GM13976 (cell line): ENCODE measurements at regions not wholly inside any gene's neighbourhood (a gene's known extent, or its start where the extent isn't known, plus 50 kb on each side); places are given as distances from the start of the nearest gene placed in this dataset.

Experiments
- DNase-seq: peaks from one replicate; pipeline ENCODE4 v3.0.0; 2012; ENCODE audit warnings: low spot score
- CTCF ChIP-seq: IDR thresholded peaks from 2 replicates; pipeline ENCODE4 v1.5.1; 2012; ENCODE audit warnings: borderline replicate concordance, mild to moderate bottlenecking; ENCODE audit not compliant: insufficient read depth; ENCODE audit errors: extremely low read depth, missing control alignments, control extremely low read depth
- in situ Hi-C: fragments of 300-500 bp; cut with MboI; formaldehyde crosslinking; loops from one replicate; pipeline ENCODE4 v1.12.0; 2022; ENCODE audit warnings: low sequenced_read_pairs, mixed read lengths, inconsistent platforms; ENCODE audit not compliant: unreplicated experiment

GRCh38 chr2:220276741-220277444 lies 649.5 kb downstream of the SLC4A3 start:
- in situ Hi-C loops, result no loop called here
- no peak for DNase-seq
- no peak for TF ChIP-seq CTCF

- TF ChIP-seq CTCF, result no peak
- in situ Hi-C loops, result no loop called here
- DNase-seq, result no peak
Measured at GRCh38 chr2:220277445-220277975, 650.1 kb downstream of the SLC4A3 start.

DNA sequence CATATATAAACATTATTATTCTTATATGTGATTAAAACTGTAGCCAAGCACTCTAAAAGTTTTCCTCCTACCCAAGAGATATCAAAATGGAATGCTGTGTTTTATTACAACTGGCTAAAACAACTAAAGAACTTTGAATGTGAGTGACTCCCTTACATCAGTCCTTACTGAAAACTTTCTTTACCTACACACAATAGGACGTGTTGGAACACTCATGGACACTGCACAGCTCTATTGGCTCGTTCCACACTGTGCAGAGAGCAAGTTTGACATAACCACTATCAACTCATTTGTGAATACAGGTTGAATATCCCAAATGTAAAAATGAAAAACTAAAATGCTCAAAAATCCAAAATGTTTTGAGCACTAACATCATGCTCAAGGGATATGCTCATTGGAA lies 650.6 kb downstream of the SLC4A3 start:
- TF ChIP-seq CTCF, result no peak
- in situ Hi-C loops, result no loop called here
- DNase-seq, result no peak

DNA sequence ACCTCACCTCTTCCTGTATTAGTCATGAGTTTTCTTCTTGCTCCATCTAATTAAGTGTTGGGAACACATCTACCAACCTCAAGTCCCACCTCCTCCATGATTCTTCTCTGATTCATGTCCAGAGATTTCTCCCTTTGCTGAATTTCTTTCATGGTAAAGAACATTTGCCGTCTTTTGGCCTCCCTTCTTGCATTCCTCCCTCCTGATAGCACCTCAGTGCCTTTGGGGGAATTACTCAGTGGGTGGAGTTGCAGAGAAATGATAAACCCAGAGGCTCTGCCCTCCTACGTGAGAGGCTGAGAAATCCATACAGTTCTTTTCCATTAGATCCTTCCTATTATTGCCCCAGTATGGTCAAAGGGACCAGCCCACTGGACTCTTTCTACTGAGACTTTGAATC lies 651.9 kb downstream of the SLC4A3 start:
- no peak for DNase-seq
- in situ Hi-C loops, result no loop called here

GRCh38 chr2:220279840-220280239 lies 652.4 kb downstream of the SLC4A3 start:
- TF ChIP-seq CTCF, result no peak
- in situ Hi-C loops, result no loop called here
- no peak for DNase-seq

More for the DNA sequence above, 651.9 kb downstream of the SLC4A3 start:
- TF ChIP-seq CTCF, result no peak

GRCh38 chr2:220280736-220281135 lies 653.3 kb downstream of the SLC4A3 start:
- no peak for DNase-seq
- in situ Hi-C loops, result no loop called here
- TF ChIP-seq CTCF, result no peak

GRCh38 chr2:220281771-220282170 lies 654.3 kb downstream of the SLC4A3 start:
- no peak for DNase-seq
- in situ Hi-C loops, result no loop called here
- no peak for TF ChIP-seq CTCF
